SK-N-SH (cell line): ENCODE measurements at regions not wholly inside any gene's neighbourhood (a gene's known extent, or its start where the extent isn't known, plus 50 kb on each side); places are given as distances from the start of the nearest gene placed in this dataset.

Source experiments
- CTCF ChIA-PET: fragments of 300-600, 350-600 bp; formaldehyde crosslinking; extraction: SDS; loops from one replicate; lab custom pipeline; 2021; lab: Yijun Ruan, JAX
- POLR2A ChIA-PET: fragments of 350-600 bp; sonication (Branson Sonifier 250); formaldehyde crosslinking; extraction: SDS; loops from one replicate; lab custom pipeline; 2020; ENCODE audit warnings: antibody characterized with exemption, inconsistent platforms; lab: Yijun Ruan, JAX
- DNase-seq: peaks from one replicate; pipeline ENCODE4 v3.0.0; 2012
- H2AFZ ChIP-seq: fragments of 200-600 bp; sonication (generic); 2 replicates; pipeline ENCODE4 v1.8.1; 2016; ENCODE audit warnings: antibody characterized with exemption, mild to moderate bottlenecking, low read depth
- H3F3A ChIP-seq: fragments of 200-600 bp; sonication (generic); replicated peaks from 2 replicates; pipeline ENCODE3; 2016; ENCODE audit warnings: antibody characterized with exemption, mild to moderate bottlenecking; ENCODE audit not compliant: insufficient read depth
- H3K27ac ChIP-seq, 2 experiments: fragments of 200-500 bp in 1 of 2; fragments of 200-600 bp in 1 of 2; sonication (Bioruptor generic) in 1 of 2; sonication (generic), shearing (Covaris generic) in 1 of 2; 2 replicates each; pipeline versions ENCODE4 v1.5.1 to v1.6.1; 2014 to 2016; ENCODE audit warnings: low read depth in 2 of 2, inconsistent platforms in 1 of 2, low read length in 1 of 2, mild to moderate bottlenecking in 1 of 2, mixed read lengths in 1 of 2
- H3K27me3 ChIP-seq: fragments of 200-600 bp; sonication (generic), shearing (Covaris generic); 2 replicates; pipeline ENCODE4 v1.6.1; 2016; ENCODE audit warnings: mixed run types; ENCODE audit not compliant: insufficient read depth
- H3K36me3 ChIP-seq, 2 experiments: fragments of 200-500 bp in 1 of 2; fragments of 200-600 bp in 1 of 2; sonication (Bioruptor generic) in 1 of 2; sonication (generic) in 1 of 2; replicated peaks in 1 of 2; 2 replicates each; pipeline versions ENCODE3 to v1.5.1; 2014 to 2016; ENCODE audit warnings: low read length in 1 of 2, mild to moderate bottlenecking in 1 of 2; ENCODE audit not compliant: insufficient read depth in 2 of 2, control insufficient read depth in 1 of 2
- H3K4me1 ChIP-seq, 2 experiments: fragments of 200-500 bp in 1 of 2; fragments of 200-600 bp in 1 of 2; sonication (Bioruptor generic) in 1 of 2; sonication (generic), shearing (Covaris generic) in 1 of 2; 2 replicates each; pipeline versions ENCODE4 v1.5.1 to v1.6.1; 2014 to 2016; ENCODE audit warnings: low read depth in 1 of 2, low read length in 1 of 2, mixed run types in 1 of 2; ENCODE audit not compliant: insufficient read depth in 2 of 2, control insufficient read depth in 1 of 2
- H3K4me2 ChIP-seq: fragments of 200-600 bp; sonication (generic), shearing (Covaris generic); 2 replicates; pipeline ENCODE4 v1.6.1; 2017; ENCODE audit warnings: mixed run types
- H3K4me3 ChIP-seq, 2 experiments: fragments of 200-500 bp in 1 of 2; fragments of 200-600 bp in 1 of 2; sonication (Bioruptor generic) in 1 of 2; sonication (generic), shearing (Covaris generic) in 1 of 2; 2 replicates each; pipeline versions ENCODE4 v1.5.1 to v1.8.1; 2014 to 2016; ENCODE audit warnings: low read depth in 2 of 2, inconsistent platforms in 1 of 2, low read length in 1 of 2, mild to moderate bottlenecking in 1 of 2, mixed read lengths in 1 of 2, moderate library complexity in 1 of 2
- H3K79me2 ChIP-seq: fragments of 200-600 bp; sonication (generic); 2 replicates; pipeline ENCODE4 v1.8.1; 2017; ENCODE audit warnings: mild to moderate bottlenecking; ENCODE audit not compliant: insufficient read depth
- H3K9ac ChIP-seq: fragments of 200-600 bp; sonication (generic); 2 replicates; pipeline ENCODE4 v1.6.1; 2017; ENCODE audit warnings: mixed run types
- H3K9me2 ChIP-seq: fragments of 200-600 bp; sonication (generic); 2 replicates; pipeline ENCODE4 v1.6.1; 2017; ENCODE audit warnings: mixed run types
- H3K9me3 ChIP-seq: fragments of 200-600 bp; sonication (generic); 2 replicates; pipeline ENCODE4 v1.6.1; 2017; ENCODE audit warnings: mixed run types, mild to moderate bottlenecking, moderate library complexity
- H4K20me1 ChIP-seq: fragments of 200-600 bp; sonication (generic); 2 replicates; pipeline ENCODE4 v1.6.1; 2017; ENCODE audit warnings: mild to moderate bottlenecking, mixed run types; ENCODE audit not compliant: insufficient read depth
- FOSL2 ChIP-seq: IDR thresholded peaks from 2 replicates; pipeline ENCODE4 v1.4.0; 2012; ENCODE audit warnings: low read depth, mild to moderate bottlenecking, moderate library complexity, borderline replicate concordance
- GABPA ChIP-seq: IDR thresholded peaks from 2 replicates; pipeline ENCODE4 v1.4.0; 2012; ENCODE audit warnings: low read depth, mild to moderate bottlenecking
- RCOR1 ChIP-seq: fragments of 150-350 bp; IDR thresholded peaks from 2 replicates; pipeline ENCODE4 v1.6.1; 2017; ENCODE audit warnings: antibody characterized with exemption, low read length
- RFX5 ChIP-seq: IDR thresholded peaks from 2 replicates; pipeline ENCODE4 v1.6.1; 2012; ENCODE audit warnings: mild to moderate bottlenecking, improper control_type of control experiment, low read length
- WGBS: methylation state at CpG from one replicate; pipeline ENCODE4 v1.1.6; 2017; ENCODE audit warnings: low lambda C conversion rate; 5-methylcytosine and 5-hydroxymethylcytosine counted together
- TF ChIP-seq, protein P1 (sequence below): fragments of 150-350 bp; IDR thresholded peaks from 2 replicates; pipeline ENCODE4 v1.6.1; 2017; ENCODE audit warnings: antibody characterized with exemption, low read length, low read depth, borderline replicate concordance
- TF ChIP-seq, protein P2 (sequence below): IDR thresholded peaks from 2 replicates; pipeline ENCODE4 v1.4.0; 2012; ENCODE audit warnings: low read depth, borderline replicate concordance
- TF ChIP-seq, protein P3 (sequence below): IDR thresholded peaks from 2 replicates; pipeline ENCODE4 v1.4.0; 2012; ENCODE audit warnings: low read depth, borderline replicate concordance
- TF ChIP-seq, protein P4 (sequence below): fragments of 150-350 bp; IDR thresholded peaks from 2 replicates; pipeline ENCODE4 v1.6.1; 2016; ENCODE audit warnings: mild to moderate bottlenecking, low read depth, low read length

DNA sequence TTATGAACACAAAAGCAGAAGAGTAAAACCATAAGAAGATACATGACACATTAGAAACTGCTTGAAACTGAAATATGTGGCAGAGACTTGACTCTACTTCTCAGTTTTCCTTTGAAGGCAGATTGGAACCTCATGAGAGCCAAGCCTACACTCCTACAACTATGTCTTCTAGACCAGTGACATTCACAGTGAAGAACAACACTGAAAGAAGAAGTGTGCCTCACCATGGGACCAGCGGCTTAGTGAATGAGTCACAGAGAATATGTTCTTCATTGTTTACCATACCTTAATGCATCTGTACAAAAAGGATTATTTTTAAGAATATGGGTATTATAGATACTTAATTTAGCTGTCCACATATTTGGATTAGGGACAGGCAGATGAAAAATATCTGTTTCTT, 248.3 kb downstream of the CDC14C start:
- TF ChIP-seq FOSL2 (no peak), RCOR1 (no peak), GABPA (no peak), RFX5 (no peak)
- TF ChIP-seq, protein P1, sequence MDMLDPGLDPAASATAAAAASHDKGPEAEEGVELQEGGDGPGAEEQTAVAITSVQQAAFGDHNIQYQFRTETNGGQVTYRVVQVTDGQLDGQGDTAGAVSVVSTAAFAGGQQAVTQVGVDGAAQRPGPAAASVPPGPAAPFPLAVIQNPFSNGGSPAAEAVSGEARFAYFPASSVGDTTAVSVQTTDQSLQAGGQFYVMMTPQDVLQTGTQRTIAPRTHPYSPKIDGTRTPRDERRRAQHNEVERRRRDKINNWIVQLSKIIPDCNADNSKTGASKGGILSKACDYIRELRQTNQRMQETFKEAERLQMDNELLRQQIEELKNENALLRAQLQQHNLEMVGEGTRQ, result no peak
- TF ChIP-seq, protein P2, sequence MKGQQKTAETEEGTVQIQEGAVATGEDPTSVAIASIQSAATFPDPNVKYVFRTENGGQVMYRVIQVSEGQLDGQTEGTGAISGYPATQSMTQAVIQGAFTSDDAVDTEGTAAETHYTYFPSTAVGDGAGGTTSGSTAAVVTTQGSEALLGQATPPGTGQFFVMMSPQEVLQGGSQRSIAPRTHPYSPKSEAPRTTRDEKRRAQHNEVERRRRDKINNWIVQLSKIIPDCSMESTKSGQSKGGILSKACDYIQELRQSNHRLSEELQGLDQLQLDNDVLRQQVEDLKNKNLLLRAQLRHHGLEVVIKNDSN, result no peak
- TF ChIP-seq, protein P3, sequence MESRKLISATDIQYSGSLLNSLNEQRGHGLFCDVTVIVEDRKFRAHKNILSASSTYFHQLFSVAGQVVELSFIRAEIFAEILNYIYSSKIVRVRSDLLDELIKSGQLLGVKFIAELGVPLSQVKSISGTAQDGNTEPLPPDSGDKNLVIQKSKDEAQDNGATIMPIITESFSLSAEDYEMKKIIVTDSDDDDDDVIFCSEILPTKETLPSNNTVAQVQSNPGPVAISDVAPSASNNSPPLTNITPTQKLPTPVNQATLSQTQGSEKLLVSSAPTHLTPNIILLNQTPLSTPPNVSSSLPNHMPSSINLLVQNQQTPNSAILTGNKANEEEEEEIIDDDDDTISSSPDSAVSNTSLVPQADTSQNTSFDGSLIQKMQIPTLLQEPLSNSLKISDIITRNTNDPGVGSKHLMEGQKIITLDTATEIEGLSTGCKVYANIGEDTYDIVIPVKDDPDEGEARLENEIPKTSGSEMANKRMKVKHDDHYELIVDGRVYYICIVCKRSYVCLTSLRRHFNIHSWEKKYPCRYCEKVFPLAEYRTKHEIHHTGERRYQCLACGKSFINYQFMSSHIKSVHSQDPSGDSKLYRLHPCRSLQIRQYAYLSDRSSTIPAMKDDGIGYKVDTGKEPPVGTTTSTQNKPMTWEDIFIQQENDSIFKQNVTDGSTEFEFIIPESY, result no peak
- TF ChIP-seq, all 33 proteins: peak for 0
- Histone ChIP-seq H3F3A (no peaks in the 10 kb centered on the region), H3K36me3 (no peaks in the 10 kb centered on the region), H3K4me2 (no peak overlapping the region), H3K79me2 (no peaks in the 10 kb centered on the region), H3K4me3 (no peak overlapping the region), H3K9me3 (no peaks in the 10 kb centered on the region), H2AFZ (no peak overlapping the region), H3K9me2 (no peaks in the 10 kb centered on the region), H4K20me1 (no peaks in the 10 kb centered on the region; the same call in 1 of the 2 replicates), H3K27ac (no peak overlapping the region), H3K4me1 (no peaks in the 10 kb centered on the region), H3K27me3 (no peaks in the 10 kb centered on the region), H3K9ac (no peak overlapping the region)
- POLR2A ChIA-PET, result no interaction called here
- 0% methylated on average over 1 of the region's 1 CpG for WGBS
- CTCF ChIA-PET, result no interaction called here
- DNase-seq, result no peak

DNA sequence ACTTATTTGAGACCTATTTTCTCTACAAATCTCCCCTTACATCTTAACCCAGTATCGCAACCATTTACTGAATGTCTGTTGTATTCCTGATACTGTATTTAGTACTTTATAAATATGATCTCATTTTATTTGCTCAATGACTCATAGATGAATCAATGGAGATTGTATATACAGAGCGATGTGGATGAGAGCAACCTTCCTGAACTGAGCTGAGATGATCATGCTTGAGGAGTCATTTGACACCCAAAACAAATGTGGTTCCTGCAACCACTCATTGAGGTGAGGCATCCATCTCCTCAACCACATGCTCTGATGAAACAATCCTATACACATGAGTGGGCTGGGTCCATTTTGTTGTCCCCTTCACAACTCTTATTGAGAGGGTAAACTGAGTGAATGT, 250.0 kb downstream of the CDC14C start:
- POLR2A ChIA-PET, result no interaction called here
- 4% methylated on average over 2 of the region's 2 CpGs for WGBS
- TF ChIP-seq, protein P4, sequence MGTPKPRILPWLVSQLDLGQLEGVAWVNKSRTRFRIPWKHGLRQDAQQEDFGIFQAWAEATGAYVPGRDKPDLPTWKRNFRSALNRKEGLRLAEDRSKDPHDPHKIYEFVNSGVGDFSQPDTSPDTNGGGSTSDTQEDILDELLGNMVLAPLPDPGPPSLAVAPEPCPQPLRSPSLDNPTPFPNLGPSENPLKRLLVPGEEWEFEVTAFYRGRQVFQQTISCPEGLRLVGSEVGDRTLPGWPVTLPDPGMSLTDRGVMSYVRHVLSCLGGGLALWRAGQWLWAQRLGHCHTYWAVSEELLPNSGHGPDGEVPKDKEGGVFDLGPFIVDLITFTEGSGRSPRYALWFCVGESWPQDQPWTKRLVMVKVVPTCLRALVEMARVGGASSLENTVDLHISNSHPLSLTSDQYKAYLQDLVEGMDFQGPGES, result no peak
- TF ChIP-seq, all 33 proteins: peak for 0

More for the DNA sequence above, 250.0 kb downstream of the CDC14C start:
- Histone ChIP-seq H3K27ac (no peak overlapping the region), H4K20me1 (no peaks in the 10 kb centered on the region; the same call in 1 of the 2 replicates), H3K4me2 (no peak overlapping the region), H3K4me1 (no peaks in the 10 kb centered on the region), H3K27me3 (no peaks in the 10 kb centered on the region), H3K9me2 (no peaks in the 10 kb centered on the region), H3K4me3 (no peak overlapping the region), H3K9me3 (no peaks in the 10 kb centered on the region), H3F3A (no peaks in the 10 kb centered on the region), H2AFZ (no peak overlapping the region), H3K79me2 (no peaks in the 10 kb centered on the region), H3K36me3 (no peaks in the 10 kb centered on the region), H3K9ac (no peak overlapping the region)
- DNase-seq, result no peak
- CTCF ChIA-PET, result interaction anchor here (1.4 to 1.5 kb wide), 2 partner anchors 23 to 173 kb away, joined by 4 read pairs; no protein-coding TSS in a partner anchor
